CD4-positive, alpha-beta T cell treated with Interleukin-4 for 1 hour (primary cell): ENCODE measurements at regions not wholly inside any gene's neighbourhood (a gene's known extent, or its start where the extent isn't known, plus 50 kb on each side); places are given as distances from the start of the nearest gene placed in this dataset.
"Not testable (repeated sequence)": the region's sequence is repeated elsewhere in the genome, so short reads cannot be mapped to it uniquely, and the experiment has no call there.

ENCODE experiments used
- DNase-seq, 2 donors: peaks; one replicate each; pipeline ENCODE4 v3.0.0-alpha.2; 2020 to 2022

- DNase-seq: no peak
These were observed 101.5 kb upstream of the CDH5 start for GRCh38 chr16:66265048-66265415.

DNA sequence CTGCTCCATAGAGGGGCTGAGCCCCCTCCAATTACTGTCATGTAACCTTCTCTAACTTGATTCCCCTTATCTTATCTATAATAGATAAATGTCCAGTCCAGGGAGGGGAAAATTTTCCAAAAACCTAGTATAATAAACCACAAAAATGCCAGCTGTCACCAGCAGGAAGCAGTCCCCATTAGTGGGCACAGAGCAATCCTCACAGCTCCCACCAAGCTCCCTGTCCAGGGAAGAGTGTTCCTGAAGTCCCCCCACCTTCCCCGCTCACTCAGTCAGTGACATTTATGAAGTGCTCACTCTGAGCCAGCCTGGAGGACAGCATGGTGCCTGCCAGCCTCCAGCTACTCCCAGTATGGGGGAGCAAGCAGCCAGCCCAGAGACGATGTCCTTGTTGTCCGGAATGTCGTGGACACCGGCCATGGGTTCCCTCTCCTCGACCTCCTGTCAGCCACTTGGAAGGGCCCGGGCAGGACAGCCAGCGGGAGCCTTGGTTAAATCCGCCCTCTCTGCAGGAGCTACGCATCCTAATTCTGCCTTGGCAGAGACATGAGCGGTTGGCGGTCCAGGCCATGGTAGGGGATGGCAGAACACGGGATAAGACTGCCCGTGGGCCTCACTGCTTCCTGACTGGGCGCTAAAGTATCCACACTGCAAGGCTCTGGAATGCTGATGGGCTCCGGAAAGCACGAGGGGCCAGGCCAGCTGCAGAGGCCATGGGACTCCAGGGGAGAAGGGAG, 102.0 kb upstream of the CDH5 start:
- DNase-seq: no peak

DNA sequence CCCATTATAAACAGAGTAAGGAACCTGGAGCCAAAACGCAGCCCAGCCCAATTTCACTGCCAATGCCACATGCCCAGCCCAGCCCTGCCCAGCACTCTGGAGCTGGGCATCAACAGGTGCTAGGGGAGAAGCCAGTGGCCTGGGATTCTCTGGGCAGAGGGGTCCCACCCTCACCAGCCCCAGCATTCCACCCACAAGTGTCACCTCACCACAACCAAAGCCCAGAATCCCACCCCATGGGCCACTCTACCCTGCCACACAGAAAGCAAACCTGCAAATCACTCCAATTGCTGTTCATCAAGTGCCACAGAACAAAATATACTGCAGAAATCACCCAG, 102.5 kb upstream of the CDH5 start:
- no peak for DNase-seq

DNA sequence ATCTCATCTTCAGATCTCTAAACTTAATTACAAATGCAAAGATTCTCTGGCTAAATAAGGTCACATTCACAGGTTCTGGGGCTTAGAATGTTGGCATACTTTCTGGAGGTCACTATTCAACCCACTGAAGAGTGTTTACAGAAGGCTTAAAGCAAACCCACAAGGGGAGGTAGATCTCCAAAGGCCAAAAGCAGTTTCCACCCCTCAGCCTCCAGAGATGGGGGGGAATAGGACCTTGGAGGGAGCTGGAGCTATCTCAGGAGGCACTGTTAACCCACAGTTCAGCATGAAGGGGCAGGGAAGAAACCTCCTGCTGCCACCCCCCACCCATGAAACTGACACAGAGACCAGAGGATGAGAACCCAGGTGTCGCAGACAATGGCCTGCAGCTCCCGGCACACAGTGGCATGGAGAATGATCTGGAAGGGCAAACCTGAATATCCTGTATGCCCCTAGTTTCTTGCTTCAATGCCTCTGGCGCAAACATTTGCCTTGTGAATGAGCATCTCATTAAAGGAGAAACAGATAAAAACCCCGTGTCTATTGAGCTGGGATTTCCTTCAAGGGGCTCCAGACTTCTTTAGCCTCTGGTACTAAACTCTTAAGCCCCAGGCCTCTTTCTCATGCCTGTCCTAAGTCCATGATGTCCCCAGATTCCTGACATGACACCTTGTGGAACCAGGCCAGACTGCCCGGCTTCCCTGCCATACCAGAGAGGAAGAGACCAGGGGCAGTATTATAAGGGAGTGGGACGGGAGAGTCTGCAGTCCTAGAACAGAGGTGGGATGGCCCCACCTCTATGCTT, 103.1 kb upstream of the CDH5 start:
- DNase-seq: no peak

GRCh38 chr16:66262253-66263167, 104.0 kb upstream of the CDH5 start:
- DNase-seq: no peak

GRCh38 chr16:66261826-66262225, 104.7 kb upstream of the CDH5 start:
- no peak for DNase-seq

GRCh38 chr16:66260522-66261254, 105.8 kb upstream of the CDH5 start:
- no peak for DNase-seq

DNA sequence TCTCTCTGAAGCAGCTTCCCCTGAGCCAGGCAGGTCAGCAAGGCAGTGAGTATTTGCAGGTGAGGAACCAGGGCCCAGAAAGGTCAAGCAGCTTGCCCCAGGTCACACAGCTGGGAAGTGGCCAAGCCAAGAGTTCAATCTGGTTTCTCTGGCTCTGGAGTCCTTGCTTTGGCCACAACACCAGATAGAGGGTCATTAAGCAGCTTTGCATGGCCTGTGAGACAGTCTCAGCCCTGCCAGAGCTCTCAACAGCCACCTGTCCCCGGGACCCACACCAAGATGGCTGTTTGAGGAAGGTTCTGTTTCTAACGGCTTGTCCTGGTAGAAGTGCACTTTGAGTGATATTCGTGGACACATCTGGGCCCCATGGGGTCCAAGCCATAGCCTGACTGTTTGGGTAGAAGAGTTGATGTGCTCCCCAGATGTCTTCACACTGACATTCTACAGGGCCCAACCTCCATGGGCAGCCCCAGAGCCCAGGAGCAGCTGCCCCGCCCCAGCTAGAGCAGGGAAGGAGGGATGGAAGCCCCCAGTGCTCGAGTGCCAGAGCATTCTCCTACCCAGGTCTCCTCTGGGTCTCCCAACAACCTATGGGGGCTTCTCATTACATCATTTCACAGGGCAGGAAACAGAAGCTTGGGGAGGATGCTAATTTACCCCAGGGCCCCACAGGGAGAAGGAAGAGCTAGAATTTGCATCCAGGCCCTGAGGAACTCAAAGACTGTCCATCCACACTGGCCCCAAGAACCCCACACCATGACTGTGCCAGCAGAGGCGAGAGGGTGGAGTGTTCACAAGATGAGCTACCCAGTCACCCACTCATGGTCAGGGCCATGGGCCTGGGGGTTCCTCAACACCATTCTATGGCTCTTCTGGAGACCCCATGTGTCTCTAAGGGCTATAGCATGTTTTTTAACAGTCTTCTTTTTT, 107.3 kb upstream of the CDH5 start:
- DNase-seq: no peak

GRCh38 chr16:66256919-66257318, 109.6 kb upstream of the CDH5 start:
- no peak for DNase-seq

DNA sequence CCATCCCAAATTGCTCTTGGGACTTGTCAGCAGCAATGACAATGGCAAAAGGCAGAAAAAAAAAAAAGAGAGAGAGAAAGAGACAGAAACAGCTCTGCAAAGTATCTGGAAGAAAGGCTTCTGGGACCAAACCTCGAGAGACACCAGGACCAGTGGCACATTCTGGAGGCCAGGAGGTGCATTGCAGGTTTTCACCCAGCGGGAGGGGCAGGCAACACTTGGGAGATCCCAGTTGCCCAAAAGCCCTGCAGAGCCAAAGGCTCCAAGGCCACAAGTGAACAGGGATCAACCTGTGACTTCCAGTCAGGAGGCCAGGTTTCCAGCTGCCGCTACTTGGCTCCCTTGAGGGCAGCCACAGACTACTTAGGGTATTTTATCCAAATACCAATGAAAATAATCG, 110.8 kb upstream of the CDH5 start:
- DNase-seq: no peak

DNA sequence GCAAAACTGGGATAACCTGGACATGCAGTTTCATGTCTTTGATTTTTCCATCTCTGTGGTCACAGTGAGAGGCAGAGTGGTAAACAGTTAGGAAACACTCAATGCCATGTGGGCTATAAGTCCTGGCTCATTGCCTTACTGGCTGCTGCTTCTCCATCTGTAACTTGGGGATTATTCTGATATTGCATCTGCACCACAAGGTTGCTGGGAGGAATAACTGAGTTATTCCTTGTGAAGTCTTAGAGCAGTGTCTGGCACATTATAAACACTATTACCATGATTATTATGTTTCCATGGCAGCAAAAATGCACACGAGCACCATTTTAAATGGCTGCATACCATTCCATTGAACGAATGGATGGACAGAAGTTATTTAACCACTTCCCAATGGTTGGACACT, 111.7 kb upstream of the CDH5 start:
- DNase-seq: no peak

GRCh38 chr16:66254106-66254505, 112.4 kb upstream of the CDH5 start:
- no peak for DNase-seq

DNA sequence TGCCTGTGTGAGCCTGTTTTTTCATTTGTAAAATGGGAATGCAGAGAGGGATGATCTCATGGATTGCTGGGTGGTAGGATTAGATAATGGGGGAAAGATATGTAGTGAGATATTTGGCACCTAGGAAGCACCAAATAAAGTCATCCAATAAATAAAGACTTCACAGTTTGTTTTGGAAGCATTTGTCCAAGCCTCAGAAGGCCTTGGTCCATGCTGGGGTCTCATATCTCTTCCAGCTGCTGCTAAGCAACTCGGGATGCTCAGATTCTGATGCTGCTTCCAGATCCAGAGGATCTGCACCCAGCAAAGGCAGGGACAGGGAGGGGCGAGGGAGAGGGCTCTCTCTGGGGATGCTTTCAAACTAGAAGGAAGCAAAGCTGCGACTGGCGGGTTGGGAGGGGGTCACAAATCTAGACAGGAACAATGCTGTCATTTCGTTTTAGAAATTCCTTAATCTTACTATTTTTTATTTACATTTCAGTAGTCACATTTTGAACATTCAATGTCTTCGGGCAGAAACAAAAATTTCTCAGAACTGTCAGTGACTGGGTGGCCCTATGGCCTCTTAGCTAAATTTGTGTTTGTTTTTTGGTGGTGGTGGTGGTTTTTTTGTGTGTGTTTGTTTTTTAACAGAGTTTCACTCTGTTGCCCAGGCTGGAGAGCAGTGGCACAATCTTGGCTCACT, 114.9 kb upstream of the CDH5 start:
- no peak for DNase-seq

DNA sequence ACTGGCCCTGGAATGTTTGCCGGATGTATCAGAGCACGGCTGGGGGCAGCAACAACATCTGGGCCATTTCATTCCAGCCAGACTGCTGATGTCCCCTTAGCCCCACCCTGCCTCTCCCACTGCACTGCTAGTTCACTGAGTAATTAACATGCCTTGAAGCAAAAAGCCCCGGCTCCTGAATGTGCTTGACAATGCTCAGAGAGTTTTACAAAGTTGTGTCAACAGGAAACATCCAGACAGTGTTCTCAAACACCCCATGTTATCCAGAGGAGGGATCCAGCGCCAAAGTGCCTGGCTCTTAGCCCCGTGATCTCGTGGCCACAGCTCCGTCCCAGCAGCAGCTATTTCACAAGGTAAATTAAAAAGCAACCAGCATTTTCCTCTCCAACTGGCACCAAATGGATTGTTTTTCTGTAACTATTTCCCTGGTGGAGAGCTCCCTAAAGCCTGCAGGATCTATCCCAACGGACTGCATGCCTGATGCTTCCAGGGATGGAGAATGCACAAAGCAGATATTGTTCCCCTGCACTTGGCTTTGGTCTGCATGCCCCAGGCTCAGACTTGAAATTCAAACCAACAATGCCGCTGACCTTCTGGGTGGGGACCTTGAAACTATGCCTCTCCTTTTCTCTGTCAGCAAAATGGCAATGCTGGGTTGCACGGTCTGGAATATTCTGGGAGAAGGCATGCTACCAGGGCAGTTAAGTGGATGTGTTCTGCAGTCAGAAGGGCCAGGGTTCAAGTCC, 115.6 kb upstream of the CDH5 start:
- DNase-seq: no peak

DNA sequence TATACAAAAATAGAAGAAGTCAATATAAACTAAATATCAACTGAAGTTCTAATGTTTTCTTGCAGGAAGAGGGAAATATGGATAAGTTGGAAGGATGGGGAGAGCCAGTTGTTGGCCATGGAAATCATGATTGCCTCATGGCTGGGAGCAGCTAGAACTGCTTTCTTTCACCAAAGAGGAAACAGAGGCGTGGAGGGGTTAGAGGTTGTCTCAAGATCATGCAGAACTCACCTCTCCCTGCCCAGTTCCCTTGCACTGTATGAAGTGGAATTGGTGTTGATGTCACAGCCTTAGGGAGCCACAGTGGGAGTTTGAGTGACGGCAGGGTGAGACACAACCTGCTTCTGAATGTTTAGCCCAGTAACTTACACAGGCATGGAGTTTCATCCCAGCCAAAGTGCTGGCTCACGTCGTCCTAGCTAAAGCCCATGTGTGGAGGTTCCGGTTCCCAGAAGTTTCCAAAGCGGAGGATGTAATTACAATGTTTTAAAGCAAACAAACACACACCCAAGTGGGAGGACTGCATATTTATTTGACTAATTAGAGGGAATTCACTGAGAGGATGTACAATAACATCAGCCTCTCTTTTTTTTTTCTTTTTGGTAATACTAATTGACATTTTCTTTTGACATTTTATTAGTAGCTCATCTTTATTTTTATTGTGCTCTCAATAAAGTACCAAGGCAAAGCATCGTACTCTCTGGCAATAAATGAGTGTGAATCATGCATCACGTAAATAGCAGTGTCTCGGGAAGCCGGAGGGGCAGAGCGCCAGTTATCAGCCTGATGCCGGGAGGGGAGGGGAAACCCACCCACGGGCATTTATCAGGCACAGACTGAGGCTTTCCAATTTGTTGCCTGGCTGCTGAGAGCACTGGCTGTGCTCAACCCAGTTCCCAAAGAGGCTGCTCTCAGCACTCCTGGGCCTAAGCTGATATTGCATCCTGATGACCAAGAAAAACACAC, 118.7 kb upstream of the CDH5 start:
- no peak for DNase-seq

DNA sequence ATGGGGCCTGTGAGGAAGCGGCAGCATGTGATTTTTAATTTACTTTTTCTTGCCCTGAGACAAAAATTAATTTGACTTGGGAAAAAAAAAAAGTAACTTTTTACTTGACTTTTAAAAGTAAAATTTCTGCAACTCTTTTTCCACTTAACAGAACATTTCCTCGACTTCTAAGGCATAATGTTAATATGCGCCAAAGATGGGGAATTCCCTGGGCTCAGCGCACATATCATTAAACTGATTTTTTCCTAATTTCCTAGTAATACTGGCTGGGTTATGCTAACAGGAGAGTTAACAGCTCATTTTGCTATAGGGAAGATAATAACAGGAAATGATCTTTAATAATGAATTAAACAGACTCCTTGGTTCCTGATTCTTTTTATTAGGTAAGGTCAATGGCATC, 120.6 kb upstream of the CDH5 start:
- DNase-seq: no peak

DNA sequence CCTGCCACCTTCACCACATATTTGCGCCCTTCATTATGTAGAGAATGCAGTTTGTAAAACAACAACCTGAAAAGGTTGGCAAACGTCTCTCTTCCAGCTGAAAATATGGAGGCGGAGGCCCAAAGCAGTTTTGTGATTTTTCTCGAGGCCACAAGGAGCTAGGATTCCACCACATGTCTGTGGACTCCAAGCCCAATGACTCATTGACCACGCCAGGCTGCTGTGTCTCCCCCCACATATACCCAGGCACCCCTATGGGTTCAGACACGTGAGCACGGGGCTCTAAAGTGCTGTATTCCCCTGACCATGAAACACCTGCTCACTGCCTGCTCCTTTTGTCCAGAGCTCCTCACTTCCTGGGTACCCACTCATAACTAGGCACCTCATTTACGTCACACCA, 121.4 kb upstream of the CDH5 start:
- DNase-seq: no peak

DNA sequence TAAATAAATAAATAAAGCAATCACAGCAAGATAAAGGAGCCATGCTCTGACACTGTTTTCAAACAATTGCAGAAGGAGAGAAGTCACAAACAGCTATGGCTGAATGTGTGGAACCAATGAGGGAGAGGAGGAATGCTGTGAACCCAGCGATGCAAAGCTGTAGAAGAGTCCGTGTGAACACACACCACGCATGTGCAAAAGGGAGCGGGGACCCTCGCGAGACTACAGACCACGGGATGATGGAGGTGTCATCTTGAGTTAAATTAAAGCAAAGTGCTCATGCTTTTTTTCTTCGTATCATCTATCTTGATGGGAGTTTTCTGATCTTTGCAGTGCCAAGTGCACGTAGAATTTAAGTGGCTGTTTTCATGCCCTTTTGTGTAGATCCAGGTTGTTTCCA, 123.8 kb upstream of the CDH5 start:
- no peak for DNase-seq

DNA sequence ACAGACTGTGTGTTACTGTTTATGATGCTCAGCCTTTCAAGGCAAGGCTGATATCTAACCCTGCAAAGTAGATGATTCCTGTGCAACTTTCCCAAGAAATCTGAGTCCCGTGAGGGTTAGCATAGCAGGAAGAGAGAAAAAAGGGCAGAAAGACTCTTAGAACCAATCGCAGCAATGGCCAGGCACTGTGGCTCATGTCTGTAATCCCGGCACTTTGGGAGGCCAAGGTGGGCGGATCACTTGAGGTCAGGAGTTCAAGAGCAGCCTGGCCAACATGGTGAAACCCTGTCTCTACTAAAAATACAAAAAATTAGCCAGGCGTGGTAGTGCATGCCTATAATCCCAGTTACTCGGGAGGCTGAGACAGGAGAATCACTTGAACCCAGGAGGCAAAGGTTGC, 124.3 kb upstream of the CDH5 start:
- not testable (repeated sequence) for DNase-seq
